ENCODE measurements at regions not wholly inside any gene's neighbourhood (a gene's known extent, or its start where the extent isn't known, plus 50 kb on each side); places are given as distances from the start of the nearest gene placed in this dataset.
"Not testable (repeated sequence)": the region's sequence is repeated elsewhere in the genome, so short reads cannot be mapped to it uniquely, and the experiment has no call there.

DNA sequence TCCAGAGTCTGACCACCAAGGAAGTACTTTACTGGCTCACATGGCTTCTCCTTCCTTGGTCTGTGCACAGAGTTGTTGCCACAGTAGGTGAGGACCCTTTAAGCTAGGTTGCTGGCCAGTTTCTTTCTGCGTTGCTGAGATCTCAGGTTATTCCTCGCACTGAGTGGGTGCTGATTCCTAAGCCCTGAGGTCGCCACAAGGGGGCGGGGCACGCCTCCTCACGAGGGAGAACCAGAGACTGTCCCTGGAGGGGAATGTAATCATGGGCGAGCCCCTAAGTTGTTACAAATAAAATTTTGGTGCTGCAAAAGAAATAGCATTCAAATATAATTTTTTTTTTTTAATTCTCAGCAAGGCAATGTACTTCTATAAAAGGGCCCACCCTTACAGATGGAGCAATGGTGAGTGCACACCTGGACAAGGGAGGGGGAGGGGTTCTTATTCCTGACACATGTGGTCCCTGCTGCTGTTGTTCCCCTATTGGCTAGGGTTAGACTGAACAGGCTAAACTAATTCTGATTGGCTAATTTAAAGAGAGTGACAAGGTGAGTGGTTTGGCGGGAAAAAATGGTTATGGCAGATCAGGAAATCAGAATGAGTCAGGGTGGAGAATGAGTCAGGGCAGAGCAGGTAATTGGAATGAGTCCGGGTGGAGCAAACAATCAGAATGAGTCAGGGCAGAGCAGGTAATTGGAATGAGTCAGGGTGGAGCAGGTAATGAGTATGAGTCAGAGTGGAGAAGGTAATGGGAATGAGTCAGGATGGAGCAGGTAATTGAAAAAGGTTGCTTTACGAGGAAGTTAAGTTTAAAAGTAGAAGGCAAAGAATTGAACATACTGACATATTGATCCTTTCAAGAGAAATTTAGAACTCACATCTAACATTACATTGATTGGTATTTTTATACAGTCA lies 107.5 kb downstream of the VSIG4 start:
- DNase-seq: no peak
- intact Hi-C loops (cut with micrococcal nuclease): no loop called here
- no peak overlapping the region for H3K27ac ChIP-seq (replicated peaks)

GRCh38 chrX:65928522-65928921 lies 111.4 kb downstream of the VSIG4 start:
- no peak overlapping the region for H3K27ac ChIP-seq (replicated peaks)
- TF ChIP-seq, protein P1, sequence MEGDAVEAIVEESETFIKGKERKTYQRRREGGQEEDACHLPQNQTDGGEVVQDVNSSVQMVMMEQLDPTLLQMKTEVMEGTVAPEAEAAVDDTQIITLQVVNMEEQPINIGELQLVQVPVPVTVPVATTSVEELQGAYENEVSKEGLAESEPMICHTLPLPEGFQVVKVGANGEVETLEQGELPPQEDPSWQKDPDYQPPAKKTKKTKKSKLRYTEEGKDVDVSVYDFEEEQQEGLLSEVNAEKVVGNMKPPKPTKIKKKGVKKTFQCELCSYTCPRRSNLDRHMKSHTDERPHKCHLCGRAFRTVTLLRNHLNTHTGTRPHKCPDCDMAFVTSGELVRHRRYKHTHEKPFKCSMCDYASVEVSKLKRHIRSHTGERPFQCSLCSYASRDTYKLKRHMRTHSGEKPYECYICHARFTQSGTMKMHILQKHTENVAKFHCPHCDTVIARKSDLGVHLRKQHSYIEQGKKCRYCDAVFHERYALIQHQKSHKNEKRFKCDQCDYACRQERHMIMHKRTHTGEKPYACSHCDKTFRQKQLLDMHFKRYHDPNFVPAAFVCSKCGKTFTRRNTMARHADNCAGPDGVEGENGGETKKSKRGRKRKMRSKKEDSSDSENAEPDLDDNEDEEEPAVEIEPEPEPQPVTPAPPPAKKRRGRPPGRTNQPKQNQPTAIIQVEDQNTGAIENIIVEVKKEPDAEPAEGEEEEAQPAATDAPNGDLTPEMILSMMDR (IDR thresholded peaks at IDR 0.05; ENCODE audit: borderline replicate concordance): no peak
- H3K36me3 ChIP-seq: no peaks in the 10 kb centered on the region
- DNase-seq: no peak
- H3K4me1 ChIP-seq: no peaks in the 10 kb centered on the region
- no peaks in the 10 kb centered on the region for H3K27me3 ChIP-seq (ENCODE audit: low read depth)
- no peaks in the 10 kb centered on the region for H3K9me3 ChIP-seq (replicated peaks)
- no peak overlapping the region for H3K4me3 ChIP-seq
- intact Hi-C loops (cut with micrococcal nuclease): no loop called here

More for the DNA sequence above, 107.5 kb downstream of the VSIG4 start:
- Histone ChIP-seq H3K4me1 (no peaks in the 10 kb centered on the region), H3K36me3 (no peaks in the 10 kb centered on the region), H3K9me3 (replicated peaks) (no peaks in the 10 kb centered on the region), H3K27me3 (ENCODE audit: low read depth) (no peaks in the 10 kb centered on the region), H3K4me3 (no peak overlapping the region)
- TF ChIP-seq, protein P1 (IDR thresholded peaks at IDR 0.05; ENCODE audit: borderline replicate concordance): no peak

DNA sequence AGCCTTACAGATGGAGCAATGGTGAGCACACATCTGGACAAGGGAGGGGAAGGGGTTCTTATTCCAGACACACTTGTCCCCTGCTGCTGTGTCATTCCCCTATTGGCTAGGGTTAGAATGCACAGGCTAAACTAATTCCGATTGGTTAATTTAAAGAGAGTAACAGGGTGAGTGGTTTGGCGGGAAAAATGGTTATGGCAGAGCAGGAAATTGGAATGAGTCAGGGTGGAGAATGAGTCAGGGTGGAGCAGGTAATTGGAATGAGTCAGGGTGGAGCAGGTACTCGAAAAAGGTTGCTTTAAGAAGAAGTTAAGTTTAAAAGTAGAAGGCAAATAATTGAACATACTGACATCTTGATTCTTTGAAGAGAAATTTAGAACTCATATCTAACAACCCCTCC lies 112.5 kb downstream of the VSIG4 start:
- H3K27me3 ChIP-seq (ENCODE audit: low read depth); H3K9me3 ChIP-seq (replicated peaks); DNase-seq; H3K4me3 ChIP-seq; intact Hi-C loops (cut with micrococcal nuclease); H3K36me3 ChIP-seq; H3K27ac ChIP-seq (replicated peaks); H3K4me1 ChIP-seq: not testable (repeated sequence)

GRCh38 chrX:65926095-65927019 lies 113.5 kb downstream of the VSIG4 start:
- intact Hi-C loops (cut with micrococcal nuclease): no loop called here
- Histone ChIP-seq H3K4me3 (no peak overlapping the region), H3K27ac (replicated peaks) (no peak overlapping the region), H3K36me3 (no peaks in the 10 kb centered on the region), H3K9me3 (replicated peaks) (no peaks in the 10 kb centered on the region), H3K27me3 (ENCODE audit: low read depth) (no peaks in the 10 kb centered on the region), H3K4me1 (no peaks in the 10 kb centered on the region)
- no peak for DNase-seq
- TF ChIP-seq, protein P1 (IDR thresholded peaks at IDR 0.05; ENCODE audit: borderline replicate concordance): no peak

GRCh38 chrX:65925592-65925991 lies 114.3 kb downstream of the VSIG4 start:
- TF ChIP-seq, protein P1 (IDR thresholded peaks at IDR 0.05; ENCODE audit: borderline replicate concordance): no peak
- H3K4me3 ChIP-seq: no peak overlapping the region
- no peaks in the 10 kb centered on the region for H3K4me1 ChIP-seq
- no peak overlapping the region for H3K27ac ChIP-seq (replicated peaks)
- no peaks in the 10 kb centered on the region for H3K27me3 ChIP-seq (ENCODE audit: low read depth)
- DNase-seq: no peak
- intact Hi-C loops (cut with micrococcal nuclease): no loop called here
- no peaks in the 10 kb centered on the region for H3K36me3 ChIP-seq
- H3K9me3 ChIP-seq (replicated peaks): no peaks in the 10 kb centered on the region

All from left ventricle myocardium inferior (tissue), 1 donor.